Transverse colon (tissue), 4 donors: ENCODE measurements at regions not wholly inside any gene's neighbourhood (a gene's known extent, or its start where the extent isn't known, plus 50 kb on each side); places are given as distances from the start of the nearest gene placed in this dataset.

ENCODE experiments used
- DNase-seq: peaks from one replicate; pipeline ENCODE4 v3.0.0-alpha.2; 2019
- H3K27ac ChIP-seq, 4 donors: fragments of 200-600 bp; sonication (generic); 2 replicates each; pipeline ENCODE4 v1.5.1; 2016 to 2018; ENCODE audit warnings: inconsistent platforms in 4 of 4
- H3K27me3 ChIP-seq: fragments of 200-600 bp; sonication (generic); 2 replicates; pipeline ENCODE4 v1.5.1; 2017; ENCODE audit warnings: inconsistent platforms
- H3K36me3 ChIP-seq, 4 donors: fragments of 200-600 bp; sonication (generic); 2 replicates each; pipeline ENCODE4 v1.5.1; 2017 to 2019; ENCODE audit warnings: inconsistent platforms in 4 of 4
- H3K4me1 ChIP-seq, 4 donors: fragments of 200-600 bp; sonication (generic); 2 replicates each; pipeline ENCODE4 v1.5.1; 2017 to 2020; ENCODE audit warnings: inconsistent platforms in 4 of 4
- H3K4me3 ChIP-seq, 4 donors: fragments of 200-600 bp; sonication (generic); 1 replicate in 1 of 4; 2 replicates in 3 of 4; pipeline versions ENCODE4 v1.5.1 to v1.6.1; 2017 to 2019; ENCODE audit warnings: inconsistent platforms in 4 of 4
- H3K9me3 ChIP-seq, 2 donors: fragments of 200-600 bp; sonication (generic); 2 replicates each; pipeline ENCODE4 v1.5.1; 2017 to 2019; ENCODE audit warnings: inconsistent platforms in 2 of 2
- EP300 ChIP-seq: sonication (generic); formaldehyde crosslinking; IDR thresholded peaks from one replicate; pipeline ENCODE4 v1.6.1; 2017; ENCODE audit warnings: antibody characterized with exemption, low read depth
- POLR2A ChIP-seq: fragments of 450-650 bp; IDR thresholded peaks from one replicate; pipeline ENCODE4 v1.6.1; 2016; ENCODE audit warnings: antibody characterized with exemption, mild to moderate bottlenecking, moderate library complexity
- POLR2AphosphoS5 ChIP-seq, 3 donors: sonication (generic); formaldehyde crosslinking; IDR thresholded peaks; one replicate each; pipeline ENCODE4 v1.6.1; 2016; ENCODE audit warnings: antibody characterized with exemption in 3 of 3
- WGBS, 2 donors: methylation state at CpG; one replicate each; pipeline ENCODE4 v1.1.5; 2018; ENCODE audit warnings: low coverage in 1 of 2; 5-methylcytosine and 5-hydroxymethylcytosine counted together
- in situ Hi-C, 4 donors: fragments of 200-750 bp; cut with MboI; loops; one replicate each; pipeline versions ENCODE4 v1.15.0 to v1.15.1; 2017; ENCODE audit warnings: low sequenced_read_pairs in 3 of 4, low pct_ligation_motif_present in 1 of 4, low pct_unique_long_range_greater_than_20kb in 1 of 4
- intact Hi-C: fragments of 100-400 bp; cut with DNase I; formaldehyde crosslinking; loops from one replicate; pipeline ENCODE4 v1.15.1; 2023; ENCODE audit warnings: low total_unique reads
- TF ChIP-seq, protein P1 (sequence below), 5 experiments: fragments of 200-600 bp in 3 of 5; fragments of 450-650 bp in 2 of 5; sonication (generic) in 3 of 5; IDR thresholded peaks; 1 replicate in 2 of 5; 2 replicates in 3 of 5; pipeline ENCODE4 v1.5.1; 2016 to 2017; ENCODE audit warnings: antibody characterized with exemption in 5 of 5, inconsistent platforms in 3 of 5, mild to moderate bottlenecking in 2 of 5, moderate library complexity in 1 of 5

DNA sequence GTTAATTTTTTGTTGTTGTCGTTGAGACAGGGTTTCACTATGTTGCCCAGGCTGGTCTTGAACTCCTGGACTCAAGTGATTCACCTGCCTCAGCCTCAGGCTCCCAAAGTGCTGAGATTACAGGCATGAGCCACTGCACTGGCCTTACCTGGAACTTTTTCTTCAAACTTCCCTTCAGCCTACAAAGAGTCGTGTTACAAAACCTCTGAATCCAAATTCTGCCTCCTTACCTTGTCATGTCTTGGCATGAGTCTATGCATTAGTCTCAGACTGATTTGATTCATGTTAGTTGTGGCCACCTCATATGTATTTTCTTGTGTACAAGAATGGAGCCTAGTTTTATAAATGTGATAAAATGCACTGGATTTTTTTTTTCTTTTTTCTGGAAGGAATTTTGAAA lies 172.1 kb downstream of the PRL start:
- WGBS, 2 donors: 67 to 77% methylated on average over 1 to 2 of the region's 2 CpGs
- TF ChIP-seq POLR2A (no peak), EP300 (no peak), POLR2AphosphoS5 (IDR thresholded peaks at IDR 0.05) (no peak)
- TF ChIP-seq, protein P1, sequence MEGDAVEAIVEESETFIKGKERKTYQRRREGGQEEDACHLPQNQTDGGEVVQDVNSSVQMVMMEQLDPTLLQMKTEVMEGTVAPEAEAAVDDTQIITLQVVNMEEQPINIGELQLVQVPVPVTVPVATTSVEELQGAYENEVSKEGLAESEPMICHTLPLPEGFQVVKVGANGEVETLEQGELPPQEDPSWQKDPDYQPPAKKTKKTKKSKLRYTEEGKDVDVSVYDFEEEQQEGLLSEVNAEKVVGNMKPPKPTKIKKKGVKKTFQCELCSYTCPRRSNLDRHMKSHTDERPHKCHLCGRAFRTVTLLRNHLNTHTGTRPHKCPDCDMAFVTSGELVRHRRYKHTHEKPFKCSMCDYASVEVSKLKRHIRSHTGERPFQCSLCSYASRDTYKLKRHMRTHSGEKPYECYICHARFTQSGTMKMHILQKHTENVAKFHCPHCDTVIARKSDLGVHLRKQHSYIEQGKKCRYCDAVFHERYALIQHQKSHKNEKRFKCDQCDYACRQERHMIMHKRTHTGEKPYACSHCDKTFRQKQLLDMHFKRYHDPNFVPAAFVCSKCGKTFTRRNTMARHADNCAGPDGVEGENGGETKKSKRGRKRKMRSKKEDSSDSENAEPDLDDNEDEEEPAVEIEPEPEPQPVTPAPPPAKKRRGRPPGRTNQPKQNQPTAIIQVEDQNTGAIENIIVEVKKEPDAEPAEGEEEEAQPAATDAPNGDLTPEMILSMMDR (IDR thresholded peaks at IDR 0.05): no peak
- intact Hi-C loops: no loop called here
- DNase-seq: no peak
- Histone ChIP-seq H3K27ac (no peak overlapping the region), H3K27me3 (no peaks in the 10 kb centered on the region), H3K4me3 (no peak overlapping the region), H3K9me3 (no peaks in the 10 kb centered on the region), H3K4me1 (no peaks in the 10 kb centered on the region), H3K36me3 (no peaks in the 10 kb centered on the region)
- in situ Hi-C loops: no loop called here

DNA sequence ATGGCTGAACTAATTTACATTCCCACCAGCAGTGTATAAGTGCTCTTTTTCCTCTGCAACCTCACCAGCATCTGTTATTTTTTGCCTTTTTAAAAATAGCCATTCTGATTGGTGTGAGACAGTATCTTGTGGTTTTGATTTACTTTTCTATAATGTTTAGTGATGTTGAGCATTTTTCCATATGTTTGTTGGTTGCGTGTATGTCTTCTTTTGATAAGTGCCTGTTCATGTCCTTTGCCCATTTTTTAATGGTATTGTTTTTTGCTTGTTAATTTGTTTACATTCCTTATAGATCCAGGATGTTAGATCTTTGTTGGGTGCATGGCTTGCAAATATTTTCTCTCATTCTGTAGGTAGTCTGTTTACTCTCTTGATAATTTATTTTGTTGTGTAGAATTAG lies 169.9 kb downstream of the PRL start:
- H3K4me1 ChIP-seq: no peaks in the 10 kb centered on the region
- DNase-seq: no peak
- TF ChIP-seq EP300 (no peak), POLR2A (no peak), POLR2AphosphoS5 (IDR thresholded peaks at IDR 0.05) (no peak)
- TF ChIP-seq, protein P1 (IDR thresholded peaks at IDR 0.05): no peak
- 90 to 93% methylated on average over 1 of the region's 1 CpG for WGBS, 2 donors
- no peak overlapping the region for H3K27ac ChIP-seq
- no peak overlapping the region for H3K4me3 ChIP-seq
- intact Hi-C loops: no loop called here
- H3K27me3 ChIP-seq: no peaks in the 10 kb centered on the region
- H3K9me3 ChIP-seq: no peaks in the 10 kb centered on the region
- H3K36me3 ChIP-seq: no peaks in the 10 kb centered on the region
- in situ Hi-C loops: no loop called here

DNA sequence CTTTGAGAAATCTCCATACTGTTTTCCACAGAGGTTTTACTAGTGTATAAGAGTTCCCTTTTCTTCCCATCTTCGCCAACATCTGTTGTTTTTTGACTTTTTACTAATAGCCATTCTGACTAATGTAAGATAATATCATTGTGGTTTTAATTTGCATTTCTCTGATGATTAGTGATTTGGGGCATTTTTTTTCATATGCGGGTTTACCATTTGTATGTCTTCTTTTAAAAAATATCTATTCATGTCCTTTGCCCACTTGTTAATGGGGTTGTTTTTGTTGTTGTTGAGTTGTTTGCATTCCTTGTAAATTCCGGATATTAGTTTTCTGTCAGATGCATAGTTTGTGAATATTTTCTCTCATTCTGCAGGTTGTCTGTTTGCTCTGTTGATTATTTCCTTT lies 167.1 kb downstream of the PRL start:
- Histone ChIP-seq H3K27ac (no peak overlapping the region), H3K9me3 (no peaks in the 10 kb centered on the region), H3K27me3 (no peaks in the 10 kb centered on the region), H3K4me1 (no peaks in the 10 kb centered on the region), H3K36me3 (no peaks in the 10 kb centered on the region), H3K4me3 (no peak overlapping the region)
- DNase-seq: no peak
- 83 to 90% methylated on average over 3 of the region's 3 CpGs for WGBS, 2 donors
- intact Hi-C loops: loop anchor here (5.0 kb wide), 1 partner anchor 972 kb away; no protein-coding TSS in a partner anchor
- TF ChIP-seq, protein P1 (IDR thresholded peaks at IDR 0.05): no peak
- no peak for TF ChIP-seq POLR2AphosphoS5 (IDR thresholded peaks at IDR 0.05)
- TF ChIP-seq POLR2A: no peak
- TF ChIP-seq EP300: no peak
- in situ Hi-C loops: no loop called here

DNA sequence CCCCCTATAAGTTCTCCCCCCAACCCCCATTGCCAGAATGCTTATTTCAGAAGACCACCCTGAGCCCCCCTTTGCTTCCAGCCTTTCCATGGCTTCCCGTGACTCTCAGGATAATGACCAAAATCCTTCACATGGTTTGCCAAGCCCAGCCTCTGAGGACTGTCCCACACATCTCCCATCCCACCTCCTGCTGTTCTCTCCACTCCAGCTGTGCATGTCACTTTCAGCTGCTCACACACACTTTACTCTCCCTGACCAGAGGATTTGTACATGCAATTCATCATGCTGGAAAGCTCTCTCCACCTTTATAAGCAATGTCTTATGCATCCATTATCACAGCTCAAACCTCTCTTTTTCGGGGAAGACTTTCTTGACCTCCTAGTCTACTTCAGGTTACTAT lies 164.2 kb downstream of the PRL start:
- intact Hi-C loops: loop anchor here (5.0 kb wide), 1 partner anchor 975 kb away; no protein-coding TSS in a partner anchor
- in situ Hi-C loops: no loop called here
- no peaks in the 10 kb centered on the region for H3K27me3 ChIP-seq
- H3K4me1 ChIP-seq: no peaks in the 10 kb centered on the region
- H3K36me3 ChIP-seq: no peaks in the 10 kb centered on the region
- no peaks in the 10 kb centered on the region for H3K9me3 ChIP-seq
- TF ChIP-seq EP300: no peak
- TF ChIP-seq POLR2A: no peak
- TF ChIP-seq, protein P1 (IDR thresholded peaks at IDR 0.05): no peak
- no peak for TF ChIP-seq POLR2AphosphoS5 (IDR thresholded peaks at IDR 0.05)
- 75 to 86% methylated on average over 1 to 2 of the region's 2 CpGs for WGBS, 2 donors
- H3K27ac ChIP-seq: no peak overlapping the region
- no peak overlapping the region for H3K4me3 ChIP-seq
- DNase-seq: no peak
